IMR-90 (cell line): ENCODE measurements at regions not wholly inside any gene's neighbourhood (a gene's known extent, or its start where the extent isn't known, plus 50 kb on each side); places are given as distances from the start of the nearest gene placed in this dataset.

Experiments used
- ATAC-seq: fragments of 200-7000 bp; cut with Tn5 transposase; 2 replicates; pipeline ENCODE4 v1.9.1; 2020; ENCODE audit warnings: low read depth, mild to moderate bottlenecking, moderate library complexity
- BruUV-seq: library from RNA; stranded (reverse); fragments of 400-500 nt; replicated peaks from 2 replicates; lab custom pipeline; 2021; lab: Mats Ljungman, UMichigan
- CTCF ChIA-PET: fragments of 300-600 bp; formaldehyde crosslinking; extraction: SDS; loops from one replicate; lab custom pipeline; 2021; ENCODE audit warnings: antibody characterized with exemption; lab: Yijun Ruan, JAX
- POLR2A ChIA-PET: fragments of 300-600 bp; sonication (Branson Sonifier 250); formaldehyde crosslinking; loops from one replicate; lab custom pipeline; 2022; ENCODE audit warnings: antibody characterized with exemption; ENCODE audit not compliant: unreplicated experiment; lab: Charles Lee
- DNase-seq: peaks from one replicate; pipeline ENCODE4 v3.0.0; 2013
- H2AFZ ChIP-seq: replicated peaks from 2 replicates; pipeline ENCODE3; 2013; ENCODE audit warnings: low read length, mild to moderate bottlenecking; ENCODE audit not compliant: poor library complexity
- H2AK5ac ChIP-seq: 2 replicates; pipeline ENCODE4 v1.6.1; 2013; ENCODE audit warnings: low read depth, low read length, inconsistent platforms
- H2AK9ac ChIP-seq: replicated peaks from 2 replicates; pipeline ENCODE3; 2013; ENCODE audit warnings: mild to moderate bottlenecking, low read depth, low read length, moderate library complexity; ENCODE audit not compliant: poor library complexity
- H2BK120ac ChIP-seq: 2 replicates; pipeline ENCODE4 v1.6.1; 2013; ENCODE audit warnings: low read depth, low read length, inconsistent platforms
- H2BK15ac ChIP-seq: 3 replicates; pipeline ENCODE4 v1.6.1; 2013; ENCODE audit warnings: low read depth, low read length, inconsistent platforms
- H2BK20ac ChIP-seq: 2 replicates; pipeline ENCODE4 v1.6.1; 2013; ENCODE audit warnings: low read depth, mild to moderate bottlenecking, inconsistent platforms, low read length, moderate library complexity
- H2BK5ac ChIP-seq: 2 replicates; pipeline ENCODE4 v1.6.1; 2013; ENCODE audit warnings: mild to moderate bottlenecking, low read depth, low read length, inconsistent platforms; ENCODE audit not compliant: poor library complexity, severe bottlenecking
- H3K14ac ChIP-seq: replicated peaks from 2 replicates; pipeline ENCODE4 v1.6.1; 2013; ENCODE audit warnings: low read depth, low read length, inconsistent platforms
- H3K18ac ChIP-seq: 2 replicates; pipeline ENCODE4 v1.6.1; 2013; ENCODE audit warnings: low read depth, low read length, control low read depth
- H3K23ac ChIP-seq: 2 replicates; pipeline ENCODE4 v1.6.1; 2013; ENCODE audit warnings: low read depth, low read length, inconsistent platforms
- H3K27ac ChIP-seq: 2 replicates; pipeline ENCODE4 v1.5.1; 2013; ENCODE audit warnings: mild to moderate bottlenecking, control low read depth, low read length; ENCODE audit not compliant: insufficient read depth
- H3K27me3 ChIP-seq: 2 replicates; pipeline ENCODE4 v1.6.1; 2013; ENCODE audit warnings: low read length; ENCODE audit not compliant: control insufficient read depth, insufficient read depth
- H3K36me3 ChIP-seq: 2 replicates; pipeline ENCODE4 v1.6.1; 2013; ENCODE audit warnings: low read length, mixed read lengths; ENCODE audit not compliant: control insufficient read depth, insufficient read depth
- H3K4ac ChIP-seq: 2 replicates; pipeline ENCODE4 v1.6.1; 2013; ENCODE audit warnings: low read depth, low read length, inconsistent platforms
- H3K4me1 ChIP-seq: 2 replicates; pipeline ENCODE4 v1.6.1; 2013; ENCODE audit warnings: low read length, mixed read lengths; ENCODE audit not compliant: control insufficient read depth, insufficient read depth
- H3K4me2 ChIP-seq: 2 replicates; pipeline ENCODE4 v1.6.1; 2013; ENCODE audit warnings: low read depth, mild to moderate bottlenecking, control low read depth, low read length, moderate library complexity
- H3K4me3 ChIP-seq: 2 replicates; pipeline ENCODE4 v1.5.1; 2013; ENCODE audit warnings: low read depth, mild to moderate bottlenecking, control low read depth, low read length, moderate library complexity; ENCODE audit not compliant: insufficient read depth
- H3K56ac ChIP-seq: 2 replicates; pipeline ENCODE4 v1.6.1; 2013; ENCODE audit warnings: low read length, inconsistent platforms; ENCODE audit not compliant: insufficient read depth; ENCODE audit errors: extremely low read depth
- H3K79me1 ChIP-seq, 2 experiments: 2 replicates each; pipeline ENCODE4 v1.6.1; 2013; ENCODE audit warnings: low read length in 2 of 2, inconsistent platforms in 1 of 2, low read depth in 1 of 2
- H3K9ac ChIP-seq: 2 replicates; pipeline ENCODE4 v1.6.1; 2013; ENCODE audit warnings: low read depth, low read length, control low read depth
- H3K9me1 ChIP-seq: 2 replicates; pipeline ENCODE4 v1.6.1; 2013; ENCODE audit warnings: low read length, inconsistent platforms; ENCODE audit not compliant: insufficient read depth
- H3K9me3 ChIP-seq: 2 replicates; pipeline ENCODE4 v1.6.1; 2013; ENCODE audit warnings: low read length; ENCODE audit not compliant: control insufficient read depth, insufficient read depth
- H4K20me1 ChIP-seq: 2 replicates; pipeline ENCODE4 v1.6.1; 2013; ENCODE audit warnings: low read length, inconsistent platforms; ENCODE audit not compliant: insufficient read depth
- H4K5ac ChIP-seq: 2 replicates; pipeline ENCODE4 v1.6.1; 2013; ENCODE audit warnings: mild to moderate bottlenecking, low read depth, low read length, control low read depth
- H4K8ac ChIP-seq, 2 experiments: 2 replicates each; pipeline ENCODE4 v1.6.1; 2013; ENCODE audit warnings: low read depth in 2 of 2, low read length in 2 of 2, control low read depth in 1 of 2, inconsistent platforms in 1 of 2
- H4K91ac ChIP-seq: 2 replicates; pipeline ENCODE4 v1.6.1; 2013; ENCODE audit warnings: low read depth, low read length, inconsistent platforms; ENCODE audit not compliant: insufficient read depth
- BHLHE40 ChIP-seq: fragments of 150-350 bp; IDR thresholded peaks from 2 replicates; pipeline ENCODE4 v1.6.1; 2016; ENCODE audit warnings: mild to moderate bottlenecking, low read depth, low read length
- CEBPB ChIP-seq: IDR thresholded peaks from 2 replicates; pipeline ENCODE4 v1.6.1; 2012; ENCODE audit warnings: low read depth, low read length, improper control_type of control experiment
- CHD1 ChIP-seq: IDR thresholded peaks from 2 replicates; pipeline ENCODE4 v1.6.1; 2012; ENCODE audit warnings: low read depth, low read length, improper control_type of control experiment
- FOS ChIP-seq: fragments of 150-350 bp; IDR thresholded peaks from 2 replicates; pipeline ENCODE4 v1.6.1; 2016; ENCODE audit warnings: low read depth, low read length
- MAFK ChIP-seq: IDR thresholded peaks from 2 replicates; pipeline ENCODE4 v1.6.1; 2012; ENCODE audit warnings: low read depth, low read length, improper control_type of control experiment
- MAZ ChIP-seq: IDR thresholded peaks from 2 replicates; pipeline ENCODE4 v1.6.1; 2012; ENCODE audit warnings: low read depth, mild to moderate bottlenecking, low read length, improper control_type of control experiment, moderate library complexity, borderline replicate concordance
- MXI1 ChIP-seq: IDR thresholded peaks from 2 replicates; pipeline ENCODE4 v1.6.1; 2012; ENCODE audit warnings: low read depth, mild to moderate bottlenecking, low read length, moderate library complexity, borderline replicate concordance
- NFE2L2 ChIP-seq: fragments of 150-350 bp; IDR thresholded peaks from 2 replicates; pipeline ENCODE4 v1.6.1; 2016; ENCODE audit warnings: low read depth, mild to moderate bottlenecking, low read length
- POLR2A ChIP-seq: IDR thresholded peaks from 2 replicates; pipeline ENCODE4 v1.6.1; 2012; ENCODE audit warnings: mild to moderate bottlenecking, low read depth, low read length
- RAD21 ChIP-seq: IDR thresholded peaks from 2 replicates; pipeline ENCODE4 v1.6.1; 2012; ENCODE audit warnings: low read length, improper control_type of control experiment
- RCOR1 ChIP-seq: IDR thresholded peaks from 2 replicates; pipeline ENCODE4 v1.6.1; 2012; ENCODE audit warnings: mild to moderate bottlenecking, low read length, improper control_type of control experiment; ENCODE audit not compliant: insufficient replicate concordance
- RFX5 ChIP-seq: IDR thresholded peaks from 2 replicates; pipeline ENCODE4 v1.8.0; 2012; ENCODE audit warnings: low read depth, mild to moderate bottlenecking, low read length, moderate library complexity
- SMC3 ChIP-seq: fragments of 150-350 bp; IDR thresholded peaks from 2 replicates; pipeline ENCODE4 v1.6.1; 2016; ENCODE audit warnings: low read depth, mild to moderate bottlenecking, antibody characterized with exemption, low read length, moderate library complexity
- WGBS, 2 experiments: methylation state at CpG; one replicate each; pipeline versions ENCODE4 v1.1.5 to v1.1.7; 2013; ENCODE audit warnings: missing lambda C conversion rate in 2 of 2; ENCODE audit not compliant: insufficient read length in 1 of 2; ENCODE audit errors: extremely low coverage in 2 of 2; 5-methylcytosine and 5-hydroxymethylcytosine counted together
- dilution Hi-C: fragments of 300-500 bp; cut with HindIII; formaldehyde crosslinking; loops from one replicate; pipeline ENCODE4 v1.14.3; 2018; ENCODE audit warnings: low sequenced_read_pairs; ENCODE audit not compliant: unreplicated experiment
- in situ Hi-C: fragments of 300-500 bp; cut with MboI; formaldehyde crosslinking; loops from 3 replicates; pipeline ENCODE4 v1.14.3; 2019; ENCODE audit warnings: low sequenced_read_pairs, inconsistent platforms, mixed read lengths
- intact Hi-C: fragments of 100-400 bp; cut with micrococcal nuclease; formaldehyde crosslinking; loops from 2 replicates; pipeline ENCODE4 v1.10.0; 2022
- TF ChIP-seq, protein P1 (sequence below): conservative IDR thresholded peaks from 2 replicates; pipeline ENCODE4 v1.5.1; 2012; ENCODE audit warnings: mild to moderate bottlenecking, low read depth, low read length, improper control_type of control experiment
- TF ChIP-seq, protein P2 (sequence below): fragments of 150-350 bp; IDR thresholded peaks from 2 replicates; pipeline ENCODE4 v1.6.1; 2016; ENCODE audit warnings: low read depth, mild to moderate bottlenecking, low read length, moderate library complexity, borderline replicate concordance
- TF ChIP-seq, protein P3 (sequence below): fragments of 150-350 bp; IDR thresholded peaks from 2 replicates; pipeline ENCODE4 v1.6.1; 2017; ENCODE audit warnings: mild to moderate bottlenecking, antibody characterized with exemption, low read length, low read depth

DNA sequence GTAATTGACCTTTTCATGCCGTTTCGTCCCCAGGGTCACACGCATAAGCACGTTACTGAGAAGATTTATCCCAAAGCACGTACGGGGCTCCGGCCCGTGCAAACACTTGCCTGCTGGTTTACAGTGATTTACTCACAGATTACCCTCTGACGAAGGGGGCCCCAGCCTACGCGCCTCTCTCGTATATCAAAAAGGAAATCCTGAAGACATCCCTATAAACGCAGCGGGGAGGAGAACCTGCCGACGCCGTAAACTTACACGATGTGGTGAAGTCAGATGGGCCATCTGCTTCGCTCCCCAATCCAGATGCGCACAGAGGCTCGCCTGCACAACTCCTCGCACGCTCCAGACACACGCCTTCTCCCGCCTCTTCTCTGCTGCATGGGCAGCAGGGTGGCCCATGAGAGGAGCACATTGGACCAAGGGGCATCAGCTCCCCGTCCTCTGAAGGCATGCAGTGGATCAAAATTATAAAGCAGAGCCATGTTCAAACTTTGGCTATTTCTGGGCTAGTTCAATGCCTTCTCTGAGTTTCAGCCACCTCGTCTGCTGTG is 123.6 kb downstream of the MN1 start:
- Histone ChIP-seq H3K9me1 (no peaks in the 10 kb centered on the region), H2AFZ (no peak overlapping the region), H2BK120ac (no peak overlapping the region), H3K36me3 (no peaks in the 10 kb centered on the region), H3K79me1 (no peaks in the 10 kb centered on the region), H2BK5ac (no peak overlapping the region), H3K14ac (no peak overlapping the region), H2BK15ac (no peak overlapping the region), H3K27ac (no peak overlapping the region), H3K9ac (no peak overlapping the region), H3K4me2 (no peak overlapping the region), H3K56ac (no peak overlapping the region), H3K4me3 (no peak overlapping the region), H4K8ac (no peak overlapping the region), H4K5ac (no peak overlapping the region), H2BK20ac (no peak overlapping the region), H2AK5ac (no peak overlapping the region), H3K23ac (no peak overlapping the region), H4K91ac (no peak overlapping the region), H3K4ac (no peak overlapping the region), H3K4me1 (no peaks in the 10 kb centered on the region), H4K20me1 (no peaks in the 10 kb centered on the region), H3K9me3 (peaks cover 2% of the 10 kb centered on the region; the same call in 1 of the 2 replicates), H3K27me3 (peaks cover 71% of the 10 kb centered on the region), H2AK9ac (no peak overlapping the region), H3K18ac (no peak overlapping the region)
- ChIA-PET CTCF (no interaction called here), POLR2A (no interaction called here)
- 57% methylated on average over 14 of the region's 27 CpGs; no CpG with 5 or more reads in 1 of the 2 experiments for WGBS, 2 experiments
- intact Hi-C loops (no loop called here), in situ Hi-C loops (no loop called here), dilution Hi-C loops (no loop called here)
- TF ChIP-seq, protein P1, sequence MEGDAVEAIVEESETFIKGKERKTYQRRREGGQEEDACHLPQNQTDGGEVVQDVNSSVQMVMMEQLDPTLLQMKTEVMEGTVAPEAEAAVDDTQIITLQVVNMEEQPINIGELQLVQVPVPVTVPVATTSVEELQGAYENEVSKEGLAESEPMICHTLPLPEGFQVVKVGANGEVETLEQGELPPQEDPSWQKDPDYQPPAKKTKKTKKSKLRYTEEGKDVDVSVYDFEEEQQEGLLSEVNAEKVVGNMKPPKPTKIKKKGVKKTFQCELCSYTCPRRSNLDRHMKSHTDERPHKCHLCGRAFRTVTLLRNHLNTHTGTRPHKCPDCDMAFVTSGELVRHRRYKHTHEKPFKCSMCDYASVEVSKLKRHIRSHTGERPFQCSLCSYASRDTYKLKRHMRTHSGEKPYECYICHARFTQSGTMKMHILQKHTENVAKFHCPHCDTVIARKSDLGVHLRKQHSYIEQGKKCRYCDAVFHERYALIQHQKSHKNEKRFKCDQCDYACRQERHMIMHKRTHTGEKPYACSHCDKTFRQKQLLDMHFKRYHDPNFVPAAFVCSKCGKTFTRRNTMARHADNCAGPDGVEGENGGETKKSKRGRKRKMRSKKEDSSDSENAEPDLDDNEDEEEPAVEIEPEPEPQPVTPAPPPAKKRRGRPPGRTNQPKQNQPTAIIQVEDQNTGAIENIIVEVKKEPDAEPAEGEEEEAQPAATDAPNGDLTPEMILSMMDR: no peak
- TF ChIP-seq SMC3: no peak
- no peak for TF ChIP-seq MAFK
- TF ChIP-seq BHLHE40: no peak
- TF ChIP-seq RAD21: no peak
- TF ChIP-seq MXI1: no peak
- no peak for TF ChIP-seq RCOR1
- TF ChIP-seq CHD1: no peak
- no peak for TF ChIP-seq FOS
- no peak for TF ChIP-seq RFX5
- TF ChIP-seq MAZ: no peak
- TF ChIP-seq, protein P2, sequence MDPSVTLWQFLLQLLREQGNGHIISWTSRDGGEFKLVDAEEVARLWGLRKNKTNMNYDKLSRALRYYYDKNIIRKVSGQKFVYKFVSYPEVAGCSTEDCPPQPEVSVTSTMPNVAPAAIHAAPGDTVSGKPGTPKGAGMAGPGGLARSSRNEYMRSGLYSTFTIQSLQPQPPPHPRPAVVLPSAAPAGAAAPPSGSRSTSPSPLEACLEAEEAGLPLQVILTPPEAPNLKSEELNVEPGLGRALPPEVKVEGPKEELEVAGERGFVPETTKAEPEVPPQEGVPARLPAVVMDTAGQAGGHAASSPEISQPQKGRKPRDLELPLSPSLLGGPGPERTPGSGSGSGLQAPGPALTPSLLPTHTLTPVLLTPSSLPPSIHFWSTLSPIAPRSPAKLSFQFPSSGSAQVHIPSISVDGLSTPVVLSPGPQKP: no peak
- TF ChIP-seq, protein P3, sequence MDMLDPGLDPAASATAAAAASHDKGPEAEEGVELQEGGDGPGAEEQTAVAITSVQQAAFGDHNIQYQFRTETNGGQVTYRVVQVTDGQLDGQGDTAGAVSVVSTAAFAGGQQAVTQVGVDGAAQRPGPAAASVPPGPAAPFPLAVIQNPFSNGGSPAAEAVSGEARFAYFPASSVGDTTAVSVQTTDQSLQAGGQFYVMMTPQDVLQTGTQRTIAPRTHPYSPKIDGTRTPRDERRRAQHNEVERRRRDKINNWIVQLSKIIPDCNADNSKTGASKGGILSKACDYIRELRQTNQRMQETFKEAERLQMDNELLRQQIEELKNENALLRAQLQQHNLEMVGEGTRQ: no peak
- no peak for TF ChIP-seq CEBPB
- no peak for TF ChIP-seq POLR2A
- TF ChIP-seq NFE2L2: no peak
- BruUV-seq: no TSS peak
- ATAC-seq (no peak), DNase-seq (no peak)
